Spleen (tissue), 11 donors: ENCODE measurements at regions not wholly inside any gene's neighbourhood (a gene's known extent, or its start where the extent isn't known, plus 50 kb on each side); places are given as distances from the start of the nearest gene placed in this dataset.

Source experiments
- DNase-seq: peaks from one replicate; pipeline ENCODE4 v3.0.0-alpha.2; 2020
- H3K27ac ChIP-seq, 8 donors: fragments of 200-600 bp; sonication (generic) in 7 of 8; 1 replicate in 4 of 8; 2 replicates in 4 of 8; pipeline versions ENCODE4 v1.5.0 to v1.8.0; 2016 to 2021; ENCODE audit warnings: inconsistent platforms in 4 of 8, mild to moderate bottlenecking in 4 of 8, moderate library complexity in 1 of 8
- H3K27me3 ChIP-seq, 7 donors: fragments of 200-600 bp; sonication (generic) in 6 of 7; replicated peaks in 1 of 7; 1 replicate in 4 of 7; 2 replicates in 3 of 7; pipeline versions ENCODE4 v1.5.0 to v1.8.0; 2016 to 2021; ENCODE audit warnings: inconsistent platforms in 3 of 7, mild to moderate bottlenecking in 1 of 7
- H3K36me3 ChIP-seq, 6 donors: fragments of 200-600 bp; sonication (generic) in 5 of 6; 1 replicate in 4 of 6; 2 replicates in 2 of 6; pipeline versions ENCODE4 v1.5.0 to v1.8.0; 2016 to 2021; ENCODE audit warnings: inconsistent platforms in 2 of 6
- H3K4me1 ChIP-seq, 6 donors: fragments of 200-600 bp; sonication (generic) in 5 of 6; 1 replicate in 3 of 6; 2 replicates in 3 of 6; pipeline versions ENCODE4 v1.5.0 to v1.8.0; 2016 to 2021; ENCODE audit warnings: inconsistent platforms in 3 of 6
- H3K4me3 ChIP-seq, 8 donors: fragments of 200-600 bp; sonication (generic) in 7 of 8; 1 replicate in 4 of 8; 2 replicates in 4 of 8; pipeline versions ENCODE4 v1.5.0 to v1.8.0; 2016 to 2021; ENCODE audit warnings: inconsistent platforms in 4 of 8, mild to moderate bottlenecking in 4 of 8, moderate library complexity in 2 of 8
- H3K9me3 ChIP-seq, 8 donors: fragments of 200-600 bp; sonication (generic) in 7 of 8; 1 replicate in 4 of 8; 2 replicates in 4 of 8; pipeline versions ENCODE4 v1.5.0 to v1.8.0; 2016 to 2021; ENCODE audit warnings: inconsistent platforms in 4 of 8
- POLR2A ChIP-seq, 3 donors: fragments of 450-650 bp; IDR thresholded peaks; one replicate each; pipeline ENCODE4 v1.5.1; 2017; ENCODE audit warnings: antibody characterized with exemption in 3 of 3, mild to moderate bottlenecking in 1 of 3
- POLR2AphosphoS5 ChIP-seq, 3 donors: sonication (generic); formaldehyde crosslinking; IDR thresholded peaks; one replicate each; pipeline ENCODE4 v1.5.1; 2017; ENCODE audit warnings: antibody characterized with exemption in 3 of 3
- WGBS, 5 donors: extraction: QIAGEN DNeasy Blood & Tissue Kit in 3 of 5; methylation state at CpG; one replicate each; pipeline versions ENCODE4 v1.1.5 to v1.1.7; 2013 to 2018; 5-methylcytosine and 5-hydroxymethylcytosine counted together
- intact Hi-C: fragments of 100-400 bp; cut with DNase I; formaldehyde crosslinking; loops from one replicate; pipeline ENCODE4 v1.15.0; 2023; ENCODE audit warnings: low total_unique reads
- TF ChIP-seq, protein P1 (sequence below), 11 experiments: fragments of 200-600 bp in 7 of 11; fragments of 450-650 bp in 4 of 11; sonication (generic) in 4 of 11; IDR thresholded peaks in 8 of 11; conservative IDR thresholded peaks in 3 of 11; 1 replicate in 7 of 11; 2 replicates in 4 of 11; pipeline versions ENCODE4 v1.4.0 to v1.8.0; 2016 to 2021; ENCODE audit warnings: antibody characterized with exemption in 11 of 11, inconsistent platforms in 4 of 11, mild to moderate bottlenecking in 1 of 11
- donor health status: healthy with polysubstance abuse.
- donor health status: DM: no; HTN: no; CAD: no; lungs with moderate emphysema.
- donor health status: DM: no; HTN: no; CAD: no.
- donor health status: Bipolar disorder and iron deficiency.
- donor health status: healthy.
- donor health status: DM: no; HTN: no; CAD: no.
- donor health status: DM: yes; HTN: yes; CAD: no.

DNA sequence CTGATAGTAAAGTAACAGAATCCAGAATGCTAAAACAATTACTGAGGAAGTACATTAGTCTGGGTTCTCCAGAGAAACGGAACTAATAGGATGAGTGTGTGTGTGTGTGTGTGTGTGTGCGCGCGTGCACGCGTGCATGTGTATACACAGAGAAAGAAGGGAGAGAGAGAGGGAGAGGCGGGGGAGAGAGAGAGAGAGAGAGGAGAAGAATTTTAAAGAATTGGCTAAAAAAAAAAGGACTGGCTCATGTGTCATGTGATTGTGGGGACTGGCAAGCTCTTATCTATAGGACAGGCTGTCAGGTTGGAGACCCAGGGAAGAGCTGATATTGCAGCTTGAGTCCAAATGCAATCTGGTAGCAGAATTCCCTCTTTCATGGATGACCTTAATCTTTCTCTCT, 976.2 kb upstream of the CDH2 start:
- H3K27me3 ChIP-seq: no peaks in the 10 kb centered on the region
- intact Hi-C loops: no loop called here
- H3K36me3 ChIP-seq: no peaks in the 10 kb centered on the region
- no peak for DNase-seq
- no peaks in the 10 kb centered on the region for H3K9me3 ChIP-seq
- no peak overlapping the region for H3K27ac ChIP-seq
- TF ChIP-seq POLR2AphosphoS5 (IDR thresholded peaks at IDR 0.05): no peak
- TF ChIP-seq, protein P1, sequence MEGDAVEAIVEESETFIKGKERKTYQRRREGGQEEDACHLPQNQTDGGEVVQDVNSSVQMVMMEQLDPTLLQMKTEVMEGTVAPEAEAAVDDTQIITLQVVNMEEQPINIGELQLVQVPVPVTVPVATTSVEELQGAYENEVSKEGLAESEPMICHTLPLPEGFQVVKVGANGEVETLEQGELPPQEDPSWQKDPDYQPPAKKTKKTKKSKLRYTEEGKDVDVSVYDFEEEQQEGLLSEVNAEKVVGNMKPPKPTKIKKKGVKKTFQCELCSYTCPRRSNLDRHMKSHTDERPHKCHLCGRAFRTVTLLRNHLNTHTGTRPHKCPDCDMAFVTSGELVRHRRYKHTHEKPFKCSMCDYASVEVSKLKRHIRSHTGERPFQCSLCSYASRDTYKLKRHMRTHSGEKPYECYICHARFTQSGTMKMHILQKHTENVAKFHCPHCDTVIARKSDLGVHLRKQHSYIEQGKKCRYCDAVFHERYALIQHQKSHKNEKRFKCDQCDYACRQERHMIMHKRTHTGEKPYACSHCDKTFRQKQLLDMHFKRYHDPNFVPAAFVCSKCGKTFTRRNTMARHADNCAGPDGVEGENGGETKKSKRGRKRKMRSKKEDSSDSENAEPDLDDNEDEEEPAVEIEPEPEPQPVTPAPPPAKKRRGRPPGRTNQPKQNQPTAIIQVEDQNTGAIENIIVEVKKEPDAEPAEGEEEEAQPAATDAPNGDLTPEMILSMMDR (IDR thresholded peaks at IDR 0.05 in 8 of 11, conservative IDR thresholded peaks at IDR 0.05 in 3 of 11): no peak
- no peak for TF ChIP-seq POLR2A (IDR thresholded peaks at IDR 0.05)
- no peaks in the 10 kb centered on the region for H3K4me1 ChIP-seq
- 33 to 55% (median 42%) methylated on average over 7 of the region's 7 CpGs for WGBS, 5 donors
- H3K4me3 ChIP-seq: no peak overlapping the region

DNA sequence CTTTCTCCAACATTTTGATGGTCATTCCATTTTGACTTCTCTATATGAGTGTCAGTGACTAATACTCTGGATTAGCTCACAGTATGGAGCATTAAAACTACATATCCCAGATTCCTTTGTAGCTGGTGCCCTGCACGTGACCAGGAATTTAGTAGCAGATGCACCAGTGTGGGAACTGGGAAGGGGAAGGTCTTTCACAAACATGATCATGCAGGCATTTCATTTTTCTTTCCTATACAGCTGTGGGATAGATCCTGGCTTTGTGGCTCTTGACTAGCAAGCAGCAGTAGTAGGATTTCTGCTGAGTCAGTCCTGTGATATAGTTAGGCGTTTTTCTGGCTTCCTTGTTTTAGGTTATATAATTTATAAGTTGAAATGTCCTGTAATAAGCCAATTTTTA, 971.0 kb upstream of the CDH2 start:
- Histone ChIP-seq H3K4me1 (no peaks in the 10 kb centered on the region), H3K27ac (no peak overlapping the region), H3K4me3 (no peak overlapping the region), H3K27me3 (no peaks in the 10 kb centered on the region), H3K9me3 (no peaks in the 10 kb centered on the region), H3K36me3 (no peaks in the 10 kb centered on the region)
- WGBS, 5 donors: 7 to 21% (median 14%) methylated on average over 2 of the region's 2 CpGs
- no peak for DNase-seq
- TF ChIP-seq POLR2AphosphoS5 (IDR thresholded peaks at IDR 0.05) (no peak), POLR2A (IDR thresholded peaks at IDR 0.05) (no peak)
- TF ChIP-seq, protein P1 (IDR thresholded peaks at IDR 0.05 in 8 of 11, conservative IDR thresholded peaks at IDR 0.05 in 3 of 11): no peak
- intact Hi-C loops: no loop called here

DNA sequence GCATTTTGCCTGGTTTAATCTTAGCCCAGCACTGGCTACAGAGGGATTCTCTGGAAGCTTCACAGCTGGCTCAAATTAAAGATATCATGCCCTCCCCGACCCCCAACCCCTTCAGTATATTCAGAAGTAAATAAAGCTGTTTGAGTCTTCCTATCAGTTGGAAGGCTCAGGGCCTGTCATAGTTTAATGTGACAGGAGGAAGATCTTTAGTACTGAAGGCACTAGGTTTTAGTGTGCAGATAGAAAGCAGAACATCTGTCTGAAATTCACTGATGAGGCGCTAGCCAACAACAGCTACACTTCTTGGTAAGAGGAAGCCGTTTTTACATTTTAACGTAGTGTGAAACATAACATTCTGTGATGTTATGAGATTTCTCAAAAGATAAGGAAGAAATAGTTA, 969.1 kb upstream of the CDH2 start:
- no peak for DNase-seq

DNA sequence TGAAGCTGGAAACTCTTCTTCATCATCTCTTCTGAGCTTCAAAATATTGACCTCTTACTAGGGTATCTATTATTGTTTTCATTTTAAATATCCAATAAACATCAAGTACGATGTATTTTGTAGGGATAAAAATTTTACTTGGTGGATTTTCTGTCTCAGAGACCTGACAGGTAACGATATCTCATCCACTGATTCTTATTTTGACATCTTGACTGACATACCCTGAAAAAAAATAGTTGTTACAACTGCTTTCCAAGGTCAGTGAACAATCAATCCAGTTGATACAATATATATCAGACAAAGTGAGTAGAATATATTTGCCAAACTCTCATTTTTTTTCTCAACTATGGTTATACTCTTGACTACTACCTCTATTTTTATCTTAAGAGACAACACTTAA, 963.7 kb upstream of the CDH2 start:
- Histone ChIP-seq H3K36me3 (no peaks in the 10 kb centered on the region), H3K27ac (no peak overlapping the region), H3K4me1 (no peaks in the 10 kb centered on the region), H3K4me3 (no peak overlapping the region), H3K27me3 (no peaks in the 10 kb centered on the region), H3K9me3 (peaks cover 0 to 7% (median 0%) of the 10 kb centered on the region in 8 donors)
- 77 to 85% (median 81%) methylated on average over 2 of the region's 2 CpGs for WGBS, 5 donors
- TF ChIP-seq POLR2A (IDR thresholded peaks at IDR 0.05): no peak
- TF ChIP-seq, protein P1 (IDR thresholded peaks at IDR 0.05 in 8 of 11, conservative IDR thresholded peaks at IDR 0.05 in 3 of 11): no peak
- no peak for TF ChIP-seq POLR2AphosphoS5 (IDR thresholded peaks at IDR 0.05)
- no peak for DNase-seq
- intact Hi-C loops: no loop called here

More for the DNA sequence above, 969.1 kb upstream of the CDH2 start:
- WGBS, 5 donors: 20 to 32% (median 27%) methylated on average over 4 of the region's 4 CpGs
- Histone ChIP-seq H3K36me3 (no peaks in the 10 kb centered on the region), H3K4me1 (no peaks in the 10 kb centered on the region), H3K9me3 (peaks cover 0 to 7% (median 0%) of the 10 kb centered on the region in 8 donors), H3K27me3 (no peaks in the 10 kb centered on the region), H3K4me3 (no peak overlapping the region), H3K27ac (no peak overlapping the region)
- TF ChIP-seq POLR2AphosphoS5 (IDR thresholded peaks at IDR 0.05) (no peak), POLR2A (IDR thresholded peaks at IDR 0.05) (no peak)
- TF ChIP-seq, protein P1 (IDR thresholded peaks at IDR 0.05 in 8 of 11, conservative IDR thresholded peaks at IDR 0.05 in 3 of 11): no peak
- intact Hi-C loops: no loop called here
